ENCODE measurements at regions not wholly inside any gene's neighbourhood (a gene's known extent, or its start where the extent isn't known, plus 50 kb on each side); places are given as distances from the start of the nearest gene placed in this dataset.

DNA sequence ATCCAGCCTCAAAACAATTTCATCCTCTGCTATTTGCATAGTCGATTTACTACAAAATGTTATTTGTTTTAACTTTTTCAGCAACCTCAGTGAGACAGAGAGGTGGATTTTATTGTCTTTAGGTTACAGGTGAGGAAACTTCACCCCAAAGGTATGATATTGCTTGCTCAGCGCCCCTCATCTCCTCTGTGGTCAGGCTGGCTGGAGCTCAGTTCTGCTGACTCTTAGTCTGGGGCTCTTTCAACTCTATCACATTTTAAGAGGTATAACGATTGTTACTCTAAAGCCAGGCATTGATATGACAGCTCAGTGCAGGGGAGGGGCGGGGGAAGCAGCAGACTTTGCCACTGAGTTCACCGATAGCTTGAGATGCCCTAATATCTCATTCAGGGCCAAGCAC, 103.0 kb upstream of the DPH6 start:
- no peak for TF ChIP-seq POLR2A (IDR thresholded peaks at IDR 0.05; ENCODE audit: low read depth)
- TF ChIP-seq EP300 (IDR thresholded peaks at IDR 0.05) = no peak

Data from esophagus muscularis mucosa (tissue), 2 donors.